NCI-H526 treated with DMSO at 0.1 percent for 48 hours (cell line): ENCODE measurements at regions not wholly inside any gene's neighbourhood (a gene's known extent, or its start where the extent isn't known, plus 50 kb on each side); places are given as distances from the start of the nearest gene placed in this dataset.

ENCODE experiments used
- DNase-seq: peaks from one replicate; lab custom pipeline; 2025; lab: John Stamatoyannopoulos, UW

- no peak for DNase-seq
Measured at GRCh38 chr5:58255970-58256369, 203.9 kb downstream of the PLK2 start.

GRCh38 chr5:58255386-58255785, 204.5 kb downstream of the PLK2 start:
- no peak for DNase-seq

GRCh38 chr5:58248221-58248620, 211.7 kb downstream of the PLK2 start:
- DNase-seq, result no peak

GRCh38 chr5:58246461-58246944, 213.4 kb downstream of the PLK2 start:
- DNase-seq, result no peak

GRCh38 chr5:58245476-58245840, 214.4 kb downstream of the PLK2 start:
- no peak for DNase-seq

- DNase-seq, result no peak
Measured at GRCh38 chr5:58244819-58245475, 214.9 kb downstream of the PLK2 start.

- DNase-seq, result no peak
Measured at GRCh38 chr5:58241389-58241788, 218.5 kb downstream of the PLK2 start.

- no peak for DNase-seq
Measured at GRCh38 chr5:58240322-58240721, 219.6 kb downstream of the PLK2 start.

GRCh38 chr5:58239731-58240130, 220.2 kb downstream of the PLK2 start:
- no peak for DNase-seq

- no peak for DNase-seq
Measured at GRCh38 chr5:58239045-58239444, 220.8 kb downstream of the PLK2 start.

GRCh38 chr5:58236498-58236897, 223.4 kb downstream of the PLK2 start:
- no peak for DNase-seq

- DNase-seq, result no peak
Measured at GRCh38 chr5:58235299-58235698, 224.6 kb downstream of the PLK2 start.

GRCh38 chr5:58232130-58232529, 227.8 kb downstream of the PLK2 start:
- no peak for DNase-seq

- DNase-seq, result no peak
Measured at GRCh38 chr5:58231041-58231440, 228.8 kb downstream of the PLK2 start.

GRCh38 chr5:58228896-58229295, 231.0 kb downstream of the PLK2 start:
- DNase-seq, result no peak

- no peak for DNase-seq
Measured at GRCh38 chr5:58227858-58228257, 232.0 kb downstream of the PLK2 start.

- no peak for DNase-seq
Measured at GRCh38 chr5:58224661-58225060, 235.2 kb downstream of the PLK2 start.

- DNase-seq, result no peak
Measured at GRCh38 chr5:58224221-58224620, 235.7 kb downstream of the PLK2 start.

GRCh38 chr5:58215364-58215763, 244.5 kb downstream of the PLK2 start:
- DNase-seq, result no peak

- no peak for DNase-seq
Measured at GRCh38 chr5:58211441-58211840, 248.4 kb downstream of the PLK2 start.

- no peak for DNase-seq
Measured at GRCh38 chr5:58208674-58209073, 251.2 kb downstream of the PLK2 start.

- DNase-seq, result no peak
Measured at GRCh38 chr5:58207076-58207475, 252.8 kb downstream of the PLK2 start.

- DNase-seq, result no peak
Measured at GRCh38 chr5:58204966-58205365, 254.9 kb downstream of the PLK2 start.

- DNase-seq, result no peak
Measured at GRCh38 chr5:58202941-58203444, 256.9 kb downstream of the PLK2 start.
